Adrenal gland (tissue), 9 donors: ENCODE measurements at regions not wholly inside any gene's neighbourhood (a gene's known extent, or its start where the extent isn't known, plus 50 kb on each side); places are given as distances from the start of the nearest gene placed in this dataset.
"Not testable (repeated sequence)": the region's sequence is repeated elsewhere in the genome, so short reads cannot be mapped to it uniquely, and the experiment has no call there.

ENCODE experiments used
- DNase-seq, 7 donors: peaks; one replicate each; pipeline ENCODE4 v3.0.0-alpha.2; 2019 to 2020
- H3K27ac ChIP-seq, 5 donors: fragments of 200-600 bp; sonication (generic) in 4 of 5; 1 replicate in 3 of 5; 2 replicates in 2 of 5; pipeline versions ENCODE4 v1.5.1 to v1.8.0; 2016 to 2020; ENCODE audit warnings: mild to moderate bottlenecking in 1 of 5
- H3K27me3 ChIP-seq: fragments of 200-600 bp; 2 replicates; pipeline ENCODE4 v1.8.0; 2021
- H3K36me3 ChIP-seq, 2 donors: fragments of 200-600 bp; replicated peaks in 1 of 2; 1 replicate in 1 of 2; 2 replicates in 1 of 2; pipeline versions ENCODE4 v1.5.1 to v1.8.0; 2018 to 2022
- H3K4me1 ChIP-seq, 2 donors: fragments of 200-600 bp; replicated peaks in 1 of 2; 1 replicate in 1 of 2; 2 replicates in 1 of 2; pipeline versions ENCODE4 v1.5.1 to v1.8.0; 2018 to 2021
- H3K4me3 ChIP-seq, 4 donors: fragments of 200-600 bp; sonication (generic) in 3 of 4; one replicate each; pipeline ENCODE4 v1.5.1; 2016 to 2018
- H3K9me3 ChIP-seq, 3 donors: fragments of 200-600 bp; sonication (generic) in 1 of 3; replicated peaks in 1 of 3; 1 replicate in 2 of 3; 2 replicates in 1 of 3; pipeline versions ENCODE4 v1.5.1 to v1.8.0; 2016 to 2021
- POLR2A ChIP-seq, 2 donors: fragments of 450-650 bp; IDR thresholded peaks; one replicate each; pipeline ENCODE4 v1.6.1; 2017; ENCODE audit warnings: antibody characterized with exemption in 2 of 2, mild to moderate bottlenecking in 2 of 2, moderate library complexity in 1 of 2
- WGBS, 4 donors: extraction: QIAGEN DNeasy Blood & Tissue Kit in 2 of 4; methylation state at CpG; one replicate each; pipeline versions ENCODE4 v1.1.5 to v1.1.7; 2013 to 2017; 5-methylcytosine and 5-hydroxymethylcytosine counted together
- intact Hi-C, 2 donors: fragments of 100-400 bp; cut with DNase I; formaldehyde crosslinking; loops; one replicate each; pipeline versions ENCODE4 v1.14.1 to v1.15.0; 2022 to 2023
- TF ChIP-seq, protein P1 (sequence below), 6 experiments: fragments of 450-650 bp in 4 of 6; fragments of 200-600 bp in 2 of 6; sonication (generic) in 1 of 6; IDR thresholded peaks; 1 replicate in 5 of 6; 2 replicates in 1 of 6; pipeline versions ENCODE4 v1.5.1 to v1.8.0; 2016 to 2021; ENCODE audit warnings: antibody characterized with exemption in 6 of 6, mild to moderate bottlenecking in 2 of 6, moderate library complexity in 1 of 6
- donor health status: healthy with polysubstance abuse.
- donor health status: Bipolar disorder and iron deficiency.
- donor health status: DM: yes; HTN: yes; CAD: no.
- donor health status: DM: no; HTN: no; CAD: no.
- donor health status: DM: no; HTN: no; CAD: no.

DNA sequence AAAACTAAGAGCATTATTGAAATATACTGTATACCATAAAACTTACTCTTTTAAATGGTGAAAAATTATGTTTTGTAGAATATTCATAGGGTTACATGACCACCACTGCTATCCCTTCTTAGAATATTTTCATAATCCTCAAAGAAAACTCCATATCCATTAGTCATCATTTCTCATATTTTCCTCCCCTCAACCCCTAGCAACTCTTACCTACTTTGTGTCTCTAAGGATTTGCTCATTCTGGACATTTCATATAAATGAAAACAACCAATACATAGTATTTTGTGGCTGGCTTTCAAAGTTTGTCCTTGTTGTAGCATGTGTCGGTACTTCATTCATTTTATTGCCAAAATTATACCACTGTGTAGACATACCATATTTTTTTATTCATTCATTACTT is 863.8 kb downstream of the KCNA4 start:
- DNase-seq = no peak
- Histone ChIP-seq H3K27ac (no peak overlapping the region), H3K9me3 (peaks cover 0 to 5% (median 0%) of the 10 kb centered on the region in 3 donors), H3K36me3 (no peaks in the 10 kb centered on the region), H3K27me3 (no peaks in the 10 kb centered on the region), H3K4me1 (no peaks in the 10 kb centered on the region), H3K4me3 (no peak overlapping the region)
- 83 to 92% (median 89%) methylated on average over 1 of the region's 1 CpG for WGBS, 4 donors
- TF ChIP-seq, protein P1, sequence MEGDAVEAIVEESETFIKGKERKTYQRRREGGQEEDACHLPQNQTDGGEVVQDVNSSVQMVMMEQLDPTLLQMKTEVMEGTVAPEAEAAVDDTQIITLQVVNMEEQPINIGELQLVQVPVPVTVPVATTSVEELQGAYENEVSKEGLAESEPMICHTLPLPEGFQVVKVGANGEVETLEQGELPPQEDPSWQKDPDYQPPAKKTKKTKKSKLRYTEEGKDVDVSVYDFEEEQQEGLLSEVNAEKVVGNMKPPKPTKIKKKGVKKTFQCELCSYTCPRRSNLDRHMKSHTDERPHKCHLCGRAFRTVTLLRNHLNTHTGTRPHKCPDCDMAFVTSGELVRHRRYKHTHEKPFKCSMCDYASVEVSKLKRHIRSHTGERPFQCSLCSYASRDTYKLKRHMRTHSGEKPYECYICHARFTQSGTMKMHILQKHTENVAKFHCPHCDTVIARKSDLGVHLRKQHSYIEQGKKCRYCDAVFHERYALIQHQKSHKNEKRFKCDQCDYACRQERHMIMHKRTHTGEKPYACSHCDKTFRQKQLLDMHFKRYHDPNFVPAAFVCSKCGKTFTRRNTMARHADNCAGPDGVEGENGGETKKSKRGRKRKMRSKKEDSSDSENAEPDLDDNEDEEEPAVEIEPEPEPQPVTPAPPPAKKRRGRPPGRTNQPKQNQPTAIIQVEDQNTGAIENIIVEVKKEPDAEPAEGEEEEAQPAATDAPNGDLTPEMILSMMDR (IDR thresholded peaks at IDR 0.05) = no peak
- no peak for TF ChIP-seq POLR2A (IDR thresholded peaks at IDR 0.05)
- intact Hi-C loops = no loop called here

DNA sequence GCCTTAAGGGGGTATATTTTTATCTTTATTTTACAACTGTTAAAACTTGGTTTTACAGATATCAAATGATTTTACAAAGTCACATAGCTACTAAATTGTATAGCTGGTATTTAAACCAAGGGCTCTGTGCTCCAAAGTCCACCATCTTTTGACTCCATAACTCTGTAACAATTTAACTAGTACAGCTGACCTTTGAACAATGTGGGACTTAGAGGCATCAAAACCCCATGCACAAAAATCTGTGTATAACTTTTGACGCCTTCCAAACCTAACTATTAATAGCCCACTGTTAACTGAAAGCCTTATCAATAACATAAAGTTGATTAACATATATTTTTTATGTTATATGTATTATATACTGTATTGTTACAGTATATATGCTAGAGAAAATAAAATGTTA is 874.3 kb downstream of the KCNA4 start:
- H3K4me1 ChIP-seq, H3K4me3 ChIP-seq, DNase-seq, H3K27me3 ChIP-seq, H3K27ac ChIP-seq, intact Hi-C loops, H3K9me3 ChIP-seq, H3K36me3 ChIP-seq: not testable (repeated sequence)
- 66 to 80% (median 75%) methylated on average over 1 of the region's 1 CpG for WGBS, 4 donors

DNA sequence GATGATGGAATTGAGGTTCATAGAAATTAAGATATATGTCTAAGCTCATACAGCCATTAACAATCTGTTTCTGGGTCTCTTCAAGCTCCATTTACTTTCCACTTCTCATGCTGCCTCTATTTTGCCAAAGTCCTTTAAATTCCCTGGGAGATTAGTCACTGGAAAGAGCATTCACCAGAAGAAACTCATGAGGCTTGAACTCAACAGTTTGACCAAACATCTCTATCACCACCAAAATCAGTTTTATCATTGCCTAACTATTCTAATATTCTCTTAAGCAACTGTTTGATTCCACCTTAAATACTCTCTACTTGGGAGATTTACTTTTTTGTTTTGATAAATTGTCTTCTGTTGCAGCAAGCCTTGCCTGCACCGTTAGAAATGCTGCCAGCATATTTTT is 881.3 kb downstream of the KCNA4 start:
- no peak overlapping the region for H3K27ac ChIP-seq
- TF ChIP-seq POLR2A (IDR thresholded peaks at IDR 0.05) = no peak
- TF ChIP-seq, protein P1 (IDR thresholded peaks at IDR 0.05) = no peak
- H3K4me3 ChIP-seq = no peak overlapping the region
- H3K4me1 ChIP-seq = no peaks in the 10 kb centered on the region
- H3K36me3 ChIP-seq = no peaks in the 10 kb centered on the region
- DNase-seq = no peak
- no peaks in the 10 kb centered on the region for H3K9me3 ChIP-seq
- 23 to 43% (median 25%) methylated on average over 1 of the region's 1 CpG for WGBS, 4 donors
- intact Hi-C loops = no loop called here
- H3K27me3 ChIP-seq = no peaks in the 10 kb centered on the region

DNA sequence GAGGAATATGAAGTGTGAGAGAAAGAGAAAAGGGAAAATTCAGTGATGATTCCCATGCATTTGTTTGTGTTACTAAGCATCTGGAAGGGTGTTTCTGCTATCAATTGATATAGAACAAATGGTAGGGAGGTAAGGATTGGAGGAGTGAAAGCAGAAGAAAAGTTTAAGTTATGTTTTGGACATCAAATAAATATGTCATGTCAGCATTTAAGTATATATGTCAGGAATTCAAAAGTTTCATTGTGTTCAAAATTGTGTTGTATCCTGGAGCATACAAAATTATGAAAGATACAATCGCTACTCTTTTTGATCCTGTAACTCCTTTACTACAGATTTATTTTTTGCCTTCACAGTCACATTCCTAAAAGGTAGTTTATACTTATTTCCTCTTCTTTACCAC is 885.8 kb downstream of the KCNA4 start:
- no peak overlapping the region for H3K4me3 ChIP-seq
- no peaks in the 10 kb centered on the region for H3K9me3 ChIP-seq
- H3K36me3 ChIP-seq = no peaks in the 10 kb centered on the region
- intact Hi-C loops = no loop called here
- H3K4me1 ChIP-seq = no peaks in the 10 kb centered on the region
- H3K27ac ChIP-seq = no peak overlapping the region
- DNase-seq = no peak
- TF ChIP-seq POLR2A (IDR thresholded peaks at IDR 0.05) = no peak
- TF ChIP-seq, protein P1 (IDR thresholded peaks at IDR 0.05) = no peak
- 66 to 80% (median 74%) methylated on average over 1 of the region's 1 CpG for WGBS, 4 donors
- no peaks in the 10 kb centered on the region for H3K27me3 ChIP-seq

DNA sequence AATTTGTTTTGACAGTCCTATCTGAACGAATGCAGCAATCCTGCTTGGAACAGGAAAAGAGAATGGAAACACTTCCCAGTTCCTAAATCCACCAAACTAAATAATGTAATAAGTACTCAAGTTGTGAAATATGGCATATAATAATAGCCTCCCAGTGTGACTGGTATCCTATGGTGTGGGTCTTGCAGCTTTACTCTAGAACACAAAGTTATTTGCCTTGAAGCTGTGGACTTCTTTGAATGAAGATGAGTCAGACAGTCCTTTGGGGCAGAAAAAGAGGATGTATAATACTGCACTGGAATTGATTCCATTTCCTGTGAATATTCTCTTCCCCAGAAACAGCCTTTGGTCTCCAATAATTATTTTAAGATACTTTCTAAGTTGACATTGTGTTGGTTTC is 887.0 kb downstream of the KCNA4 start:
- no peaks in the 10 kb centered on the region for H3K9me3 ChIP-seq
- no peak for DNase-seq
- H3K4me1 ChIP-seq = no peaks in the 10 kb centered on the region
- no peak overlapping the region for H3K4me3 ChIP-seq
- no peaks in the 10 kb centered on the region for H3K27me3 ChIP-seq
- WGBS, 4 donors = 20 to 65% (median 46%) methylated on average over 1 of the region's 1 CpG
- TF ChIP-seq POLR2A (IDR thresholded peaks at IDR 0.05) = no peak
- TF ChIP-seq, protein P1 (IDR thresholded peaks at IDR 0.05) = no peak
- intact Hi-C loops = no loop called here
- H3K27ac ChIP-seq = no peak overlapping the region
- H3K36me3 ChIP-seq = no peaks in the 10 kb centered on the region
